HL-60 (cell line): ENCODE measurements at regions not wholly inside any gene's neighbourhood (a gene's known extent, or its start where the extent isn't known, plus 50 kb on each side); places are given as distances from the start of the nearest gene placed in this dataset.

Source experiments
- DNase-seq, 2 experiments: peaks; one replicate each; pipeline ENCODE4 v3.0.0-alpha.2; 2010 to 2020; ENCODE audit warnings: low read depth in 1 of 2, low spot score in 1 of 2
- H3K27ac ChIP-seq: fragments of 250-450 bp; sonication (Bioruptor Pico); replicated peaks from 2 replicates; pipeline ENCODE4 v1.5.1; 2020; ENCODE audit warnings: mild to moderate bottlenecking, moderate library complexity
- H3K27me3 ChIP-seq: fragments of 250-450 bp; sonication (Bioruptor Pico); 2 replicates; pipeline ENCODE4 v1.5.1; 2021; ENCODE audit warnings: mild to moderate bottlenecking, moderate library complexity; ENCODE audit not compliant: insufficient read depth, poor library complexity, severe bottlenecking
- H3K4me3 ChIP-seq: replicated peaks from 2 replicates; pipeline ENCODE4 v1.5.1; 2011; ENCODE audit warnings: mild to moderate bottlenecking, control low read depth, low read length; ENCODE audit not compliant: insufficient read depth
- CTCF ChIP-seq: IDR thresholded peaks from one replicate; pipeline ENCODE4 v1.5.1; 2011; ENCODE audit warnings: low read length, control low read depth, inconsistent platforms; ENCODE audit not compliant: insufficient read depth
- GABPA ChIP-seq: IDR thresholded peaks from 2 replicates; pipeline ENCODE4 v1.6.1; 2012; ENCODE audit warnings: low read depth
- POLR2AphosphoS5 ChIP-seq: IDR thresholded peaks from 2 replicates; pipeline ENCODE4 v1.6.1; 2012; ENCODE audit warnings: low read depth
- REST ChIP-seq: IDR thresholded peaks from 2 replicates; pipeline ENCODE4 v1.6.1; 2012; ENCODE audit warnings: low read depth; ENCODE audit not compliant: insufficient replicate concordance
- SPI1 ChIP-seq: IDR thresholded peaks from 2 replicates; pipeline ENCODE4 v1.6.1; 2012; ENCODE audit warnings: low read depth, mild to moderate bottlenecking, borderline replicate concordance

DNA sequence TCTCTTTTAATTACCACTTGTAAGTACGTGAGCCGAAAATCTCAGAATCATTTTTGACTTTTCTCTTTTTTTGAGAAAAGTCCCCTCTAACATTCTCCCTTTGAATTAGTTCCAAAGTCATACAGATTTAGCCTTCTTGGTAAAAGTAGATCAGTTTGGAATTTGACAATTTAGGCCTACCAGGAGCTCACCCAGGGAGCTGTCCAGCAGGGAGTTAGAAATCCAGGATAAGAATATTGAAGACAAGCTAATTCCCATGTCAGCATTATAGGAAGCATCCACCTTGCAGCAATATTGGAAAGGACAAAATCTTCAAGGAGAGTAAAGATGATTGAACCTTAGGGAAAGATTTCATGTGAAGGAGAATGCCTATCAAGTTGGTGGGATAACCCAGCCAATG is 352.2 kb upstream of the CPEB2 start:
- no peaks in the 10 kb centered on the region for H3K27me3 ChIP-seq
- H3K4me3 ChIP-seq, result no peak overlapping the region
- H3K27ac ChIP-seq, result no peak overlapping the region
- TF ChIP-seq REST, result peak; percentile 83
- TF ChIP-seq CTCF, result no peak
- TF ChIP-seq SPI1, result no peak
- no peak for DNase-seq

DNA sequence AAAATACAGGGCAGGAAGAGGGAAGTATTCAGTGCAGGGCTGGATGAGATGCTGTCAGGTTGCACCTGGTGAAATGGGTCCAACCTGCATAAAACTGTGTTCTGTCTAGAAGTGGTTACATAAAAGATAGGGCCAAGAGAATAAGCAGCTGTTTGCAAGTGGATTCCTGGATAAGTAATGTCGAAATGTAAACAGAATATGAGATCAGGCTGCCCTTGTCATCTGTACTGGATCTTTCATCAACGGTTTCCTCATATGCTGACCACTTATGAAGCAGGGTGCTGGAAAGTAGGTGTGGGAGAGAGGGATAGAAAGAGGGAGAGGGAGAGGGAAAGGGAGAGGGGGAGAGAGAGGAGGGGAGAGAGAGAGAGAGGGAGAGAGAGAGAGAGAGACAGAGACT is 349.8 kb upstream of the CPEB2 start:
- Histone ChIP-seq H3K27ac (no peak overlapping the region), H3K27me3 (no peaks in the 10 kb centered on the region), H3K4me3 (no peak overlapping the region)
- DNase-seq, result no peak
- TF ChIP-seq GABPA (no peak), CTCF (no peak), POLR2AphosphoS5 (no peak), REST (no peak), SPI1 (no peak)

DNA sequence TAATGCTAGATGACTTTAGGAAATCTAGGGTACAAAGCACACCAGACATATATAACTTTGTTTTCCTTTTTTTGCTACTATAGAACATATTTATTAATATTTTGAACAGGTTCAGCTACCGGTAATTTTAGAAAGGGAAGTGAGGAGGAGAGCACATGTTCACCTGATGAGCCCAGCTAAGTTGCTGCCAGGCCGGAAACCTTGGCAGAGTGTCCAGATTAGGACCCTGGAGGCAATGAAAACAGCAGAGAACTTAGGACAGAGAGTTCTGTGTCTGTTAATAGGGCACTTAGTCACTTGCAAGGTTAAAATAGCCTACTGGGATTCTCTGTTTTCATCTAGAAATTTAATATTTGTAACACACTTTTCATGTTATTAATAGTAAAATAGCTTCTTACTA is 348.9 kb upstream of the CPEB2 start:
- DNase-seq, result no peak
- no peak overlapping the region for H3K4me3 ChIP-seq
- TF ChIP-seq POLR2AphosphoS5 (no peak), CTCF (no peak), REST (no peak), SPI1 (no peak), GABPA (no peak)
- no peak overlapping the region for H3K27ac ChIP-seq
- H3K27me3 ChIP-seq, result no peaks in the 10 kb centered on the region
